Stimulated activated CD4-positive, alpha-beta T cell treated with anti-CD3 and anti-CD28 coated beads, Interleukin-15, amount 100 ng/mL, for 24 hours (primary cell): ENCODE measurements at regions not wholly inside any gene's neighbourhood (a gene's known extent, or its start where the extent isn't known, plus 50 kb on each side); places are given as distances from the start of the nearest gene placed in this dataset.

Source experiments
- DNase-seq: peaks from one replicate; pipeline ENCODE4 v3.0.0-alpha.2; 2020

DNA sequence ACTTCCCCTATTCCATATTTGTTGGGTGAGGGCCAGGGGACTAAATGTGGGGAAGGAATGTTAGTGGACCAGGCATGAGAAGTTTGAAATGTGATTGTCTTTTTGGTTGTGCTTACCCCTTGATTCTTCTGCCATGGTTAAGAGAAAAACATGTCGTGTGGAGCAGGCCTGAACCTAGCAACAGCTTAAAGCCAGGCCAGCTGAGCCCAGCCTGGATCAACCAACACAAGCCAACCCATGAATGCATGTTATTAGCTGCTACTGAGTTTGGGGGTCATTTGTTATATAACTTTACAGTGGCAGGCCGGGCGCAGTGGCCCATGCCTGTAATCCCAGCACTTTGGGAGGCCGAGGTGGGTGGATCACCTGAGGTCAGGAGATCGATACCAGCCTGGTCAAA is 52.4 kb upstream of the TRIO start:
- no peak for DNase-seq

DNA sequence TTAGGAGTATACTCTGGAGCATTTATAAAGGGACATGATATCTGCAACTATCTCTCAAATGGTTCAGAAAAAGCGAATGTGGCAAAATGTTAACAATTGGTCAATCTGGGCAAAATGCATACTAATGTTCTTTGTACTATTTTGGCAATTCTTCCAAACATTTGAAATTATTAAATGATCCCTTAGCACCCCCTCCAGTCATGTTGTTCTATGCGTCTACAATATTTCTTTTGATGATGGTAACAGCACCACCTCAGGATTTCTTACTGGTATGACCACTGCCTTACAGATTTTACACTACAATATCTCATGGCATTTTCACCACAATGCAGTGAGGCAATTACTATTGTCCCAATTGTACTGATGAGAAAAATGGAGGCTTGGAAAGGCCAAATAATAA is 52.9 kb upstream of the TRIO start:
- DNase-seq, result no peak

DNA sequence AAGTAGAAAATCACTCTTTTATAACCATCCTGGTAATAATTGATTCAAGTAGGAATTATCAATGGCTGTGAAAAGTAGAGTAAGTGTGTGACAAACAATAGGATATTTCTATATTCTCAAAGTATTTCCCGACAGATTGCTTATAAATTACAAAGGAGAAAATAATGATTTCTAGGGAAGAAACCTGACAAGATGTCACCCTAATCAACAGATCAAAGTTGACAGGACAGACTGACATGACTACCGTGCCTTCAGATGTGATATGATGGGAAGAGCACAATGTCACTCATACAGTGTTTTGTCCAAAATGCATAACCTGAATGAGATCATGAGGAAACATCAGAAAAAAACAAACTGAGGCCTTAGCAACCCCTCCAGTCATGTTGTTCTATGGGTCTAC is 53.9 kb upstream of the TRIO start:
- no peak for DNase-seq

DNA sequence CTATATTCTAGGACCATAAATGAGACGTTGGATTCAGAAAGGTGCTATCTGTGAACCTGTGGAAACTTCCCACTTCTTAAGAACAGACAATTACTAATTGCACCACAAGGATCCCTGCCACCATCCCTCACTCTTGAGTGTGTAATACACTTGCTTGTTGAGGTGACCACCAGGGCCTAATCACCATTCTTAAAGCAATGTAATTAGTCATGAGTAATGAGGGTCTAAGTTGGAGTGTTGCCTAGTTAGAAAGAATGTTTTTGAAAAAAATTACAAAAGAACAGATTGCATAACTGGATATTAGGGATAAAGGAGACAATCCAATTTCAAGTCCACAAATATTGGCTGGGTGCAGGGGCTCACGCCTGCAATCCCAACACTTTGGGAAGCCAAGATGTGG is 56.9 kb upstream of the TRIO start:
- DNase-seq, result no peak

DNA sequence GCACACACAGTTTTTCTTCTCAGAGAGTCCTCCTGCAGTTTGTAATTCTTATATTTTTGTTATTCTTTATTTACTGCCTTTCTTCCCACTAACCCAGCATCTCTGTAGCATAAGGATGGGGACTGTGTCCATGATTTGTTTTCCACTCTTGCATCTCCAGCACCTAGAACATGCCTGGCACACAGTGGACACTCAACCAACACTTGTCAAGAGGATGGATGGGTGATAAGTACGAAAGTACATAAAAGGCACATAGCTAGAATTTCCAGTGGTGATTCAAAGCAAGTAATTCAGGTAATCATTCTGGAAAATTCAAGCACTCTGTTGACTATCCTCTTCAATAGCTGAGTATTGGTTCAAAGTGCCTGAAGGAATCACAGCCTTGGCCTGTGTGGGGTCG is 60.2 kb upstream of the TRIO start:
- DNase-seq, result no peak

DNA sequence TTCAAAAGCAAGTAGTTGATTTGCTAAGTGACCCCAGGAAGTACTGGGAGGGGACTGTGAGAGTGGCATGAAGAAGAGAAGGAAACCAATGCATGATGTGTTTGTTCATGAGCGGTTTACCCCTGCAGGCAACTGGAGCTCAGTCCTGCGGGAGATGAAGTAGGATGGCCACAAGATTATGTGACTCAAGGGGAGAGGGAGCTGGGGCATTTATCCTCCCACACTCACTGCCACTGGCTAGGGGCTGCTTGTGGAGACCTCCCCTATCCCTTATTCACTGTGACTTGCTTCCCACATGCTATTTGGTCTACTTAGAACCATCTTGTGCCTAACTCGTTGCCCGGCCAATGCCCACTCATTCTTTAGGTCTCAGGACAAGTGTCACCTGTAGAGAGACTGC is 60.6 kb upstream of the TRIO start:
- DNase-seq, result no peak

DNA sequence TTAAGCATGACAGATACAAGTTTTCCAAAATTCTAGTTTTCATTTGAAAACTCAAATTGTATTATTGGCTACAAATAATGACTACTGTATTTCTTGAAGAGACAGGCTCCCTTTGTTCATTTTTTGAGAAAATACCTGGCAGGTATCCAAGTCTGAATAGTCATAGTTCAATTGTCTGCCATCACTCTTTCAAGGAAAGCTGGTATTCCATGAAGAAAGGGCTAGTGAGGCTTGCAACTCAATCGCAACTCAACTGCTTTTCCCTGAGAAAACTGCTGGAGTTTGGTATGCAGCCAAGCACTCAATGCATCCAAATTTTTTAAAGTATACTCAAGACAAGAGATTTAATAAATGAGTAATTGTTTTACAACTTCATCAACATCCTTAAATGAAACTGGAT is 61.4 kb upstream of the TRIO start:
- DNase-seq, result no peak

DNA sequence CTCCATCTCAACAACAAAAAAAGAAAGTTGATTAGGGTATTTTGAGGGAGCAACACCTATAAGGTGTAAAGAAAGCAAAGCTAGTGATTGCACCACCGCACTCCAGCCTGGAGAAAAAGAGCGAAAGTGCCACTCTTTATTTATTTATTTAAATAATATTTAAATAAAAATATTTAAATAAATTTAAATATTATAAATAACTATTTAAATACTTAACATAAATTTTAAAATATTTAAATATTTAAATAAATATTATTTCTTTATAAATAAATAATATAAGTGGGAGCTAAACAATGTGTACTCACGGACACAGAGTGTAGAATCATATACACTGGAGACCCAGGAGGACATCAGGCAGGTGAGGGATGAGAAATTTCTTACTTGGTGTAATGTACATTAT is 64.4 kb upstream of the TRIO start:
- DNase-seq, result no peak

DNA sequence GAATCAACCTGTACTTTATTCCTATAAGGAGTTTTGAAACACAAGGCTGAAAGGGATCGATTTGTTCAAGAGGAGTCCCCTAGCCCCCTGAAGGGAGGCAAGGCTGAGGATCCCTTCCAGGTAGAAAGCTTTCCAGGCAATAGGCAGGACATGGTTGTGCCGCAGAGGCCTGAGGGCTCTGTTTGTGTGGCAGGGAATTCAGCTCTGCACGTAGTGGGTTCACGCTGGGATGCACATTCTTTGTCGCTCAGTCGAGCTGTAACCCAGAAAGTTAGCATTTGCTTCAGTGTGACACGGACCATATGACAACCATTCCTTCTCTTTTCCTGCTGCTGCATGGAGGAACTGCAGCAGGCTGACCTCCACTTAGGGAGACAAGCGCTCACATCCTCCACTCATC is 65.6 kb upstream of the TRIO start:
- DNase-seq, result no peak

DNA sequence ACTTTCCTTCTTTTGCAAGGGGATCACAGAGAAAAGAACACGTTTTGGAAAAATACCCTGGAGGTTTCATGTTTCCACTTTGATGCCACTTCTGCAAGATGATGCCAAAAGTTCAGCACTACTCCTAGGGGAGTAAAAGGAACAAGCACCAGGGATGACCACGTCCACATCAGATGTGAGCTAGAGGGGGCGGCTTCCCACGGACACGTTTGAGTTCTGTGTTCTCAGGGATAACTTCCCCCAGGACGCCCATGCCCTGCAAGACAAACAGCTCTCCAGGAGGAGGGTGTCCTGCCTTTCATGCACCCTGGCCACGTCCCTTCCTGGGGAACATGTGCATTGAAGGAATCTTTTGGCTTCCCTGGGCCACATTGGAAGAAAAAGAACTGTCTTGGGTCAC is 66.6 kb upstream of the TRIO start:
- DNase-seq, result no peak

DNA sequence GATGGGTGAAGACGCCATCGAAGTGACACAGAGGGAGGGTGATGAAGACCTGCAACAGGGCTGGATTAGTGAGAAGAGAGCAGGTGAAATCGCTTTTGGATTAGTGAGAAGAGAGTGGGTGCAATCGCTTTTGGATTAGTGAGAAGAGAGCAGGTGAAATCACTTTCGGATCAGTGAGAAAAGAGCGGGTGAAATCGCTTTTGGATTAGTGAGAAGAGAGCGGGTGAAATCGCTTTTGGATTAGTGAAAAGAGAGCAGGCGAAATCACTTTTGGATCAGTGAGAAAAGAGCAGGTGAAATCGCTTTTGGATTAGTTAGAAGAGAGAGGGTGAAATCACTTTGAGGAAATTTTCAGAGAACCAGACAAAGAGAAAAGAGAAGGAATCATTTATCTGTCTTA is 67.2 kb upstream of the TRIO start:
- no peak for DNase-seq

DNA sequence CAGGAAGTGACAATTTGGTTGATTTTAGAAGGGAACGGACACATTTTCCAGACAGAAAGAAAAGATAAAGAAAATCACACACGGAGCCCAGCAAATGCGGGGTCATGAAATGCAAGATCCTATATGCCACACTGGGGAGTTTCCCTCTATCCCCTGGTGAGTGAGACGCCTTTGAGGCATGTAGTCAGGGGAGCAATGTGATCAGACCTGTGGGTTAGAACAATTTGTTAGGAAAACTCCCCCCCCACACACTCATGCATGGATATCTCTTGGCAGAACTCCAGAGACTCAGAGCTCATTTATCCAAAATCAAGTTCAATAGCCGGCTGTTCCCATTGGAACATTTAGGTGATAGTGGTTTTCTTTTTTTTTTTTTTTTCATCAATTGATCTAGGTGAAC is 71.7 kb upstream of the TRIO start:
- DNase-seq, result no peak

DNA sequence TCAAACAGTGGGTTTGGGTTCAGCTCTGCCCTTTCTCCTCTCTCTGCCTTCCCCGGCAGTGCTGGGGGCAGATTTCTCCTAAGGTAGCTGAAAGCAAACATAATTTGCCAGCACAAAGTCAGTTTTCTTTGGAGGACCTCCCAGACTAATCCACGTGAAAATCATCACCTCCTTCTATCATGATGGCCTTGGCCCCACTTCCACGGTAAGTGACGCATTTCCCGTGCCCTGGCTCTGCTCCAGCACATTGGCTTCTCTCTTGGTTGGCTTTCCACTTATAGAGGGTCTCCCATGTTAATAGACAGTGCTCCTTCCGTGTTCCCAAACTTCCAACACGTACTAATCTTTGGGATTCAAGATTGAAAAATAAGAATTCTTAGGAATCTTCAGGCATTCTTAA is 74.1 kb upstream of the TRIO start:
- DNase-seq, result no peak

DNA sequence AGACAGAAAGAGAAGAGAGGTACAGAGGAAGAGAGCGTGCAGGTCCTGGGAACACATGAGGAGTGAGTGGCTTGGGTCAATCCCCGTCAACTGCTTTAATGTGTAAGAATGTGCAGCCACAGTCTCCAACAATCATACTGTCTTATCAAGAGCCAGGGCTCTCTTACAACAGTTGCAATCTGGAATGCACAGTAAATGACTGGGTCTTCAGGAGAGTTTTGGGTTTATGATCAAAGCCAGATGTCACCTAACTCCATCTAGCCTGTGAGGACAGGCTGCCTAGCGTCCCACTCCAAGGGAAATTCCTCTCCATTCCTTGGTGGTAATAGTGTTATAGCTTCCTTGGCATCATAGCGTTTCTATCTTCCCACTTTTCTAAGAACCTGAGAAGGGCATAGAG is 75.0 kb upstream of the TRIO start:
- DNase-seq, result no peak

DNA sequence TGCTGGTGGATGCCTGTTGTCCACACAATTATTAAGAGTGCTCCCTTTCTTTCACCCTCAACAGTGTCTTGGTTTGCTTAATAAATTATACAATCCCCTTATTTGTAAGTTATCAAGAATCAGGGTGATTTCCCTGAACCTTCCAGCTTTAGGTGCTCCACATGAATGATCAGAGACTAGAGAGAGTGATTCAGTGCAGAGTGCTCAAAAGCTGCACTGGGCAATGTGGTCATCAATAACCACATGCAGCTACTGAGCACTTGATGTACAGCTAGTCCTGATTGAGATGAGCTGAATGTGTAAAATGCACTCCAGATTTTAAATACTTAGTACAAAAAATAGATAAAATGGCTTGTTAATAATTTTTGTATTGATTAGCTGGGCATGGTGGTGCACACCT is 76.8 kb upstream of the TRIO start:
- DNase-seq, result no peak

DNA sequence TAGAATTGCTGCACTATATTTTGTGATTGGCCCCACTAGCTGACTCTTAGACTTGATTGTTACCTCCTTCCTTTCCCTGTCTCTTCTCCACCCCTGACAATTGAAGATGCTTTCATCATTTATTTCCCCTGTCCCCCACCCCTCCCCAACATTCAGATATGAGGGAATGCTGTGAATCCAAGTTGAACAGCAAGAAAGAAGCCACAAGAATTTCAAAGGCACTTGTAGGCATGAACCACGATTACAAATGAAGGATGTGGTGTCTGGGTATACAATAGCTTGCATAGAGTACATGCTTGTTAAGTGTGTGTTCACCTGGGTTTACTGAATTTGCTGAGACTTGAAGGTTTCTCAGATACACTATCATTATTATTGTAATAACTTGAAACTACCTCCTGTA is 78.3 kb upstream of the TRIO start:
- DNase-seq, result no peak

DNA sequence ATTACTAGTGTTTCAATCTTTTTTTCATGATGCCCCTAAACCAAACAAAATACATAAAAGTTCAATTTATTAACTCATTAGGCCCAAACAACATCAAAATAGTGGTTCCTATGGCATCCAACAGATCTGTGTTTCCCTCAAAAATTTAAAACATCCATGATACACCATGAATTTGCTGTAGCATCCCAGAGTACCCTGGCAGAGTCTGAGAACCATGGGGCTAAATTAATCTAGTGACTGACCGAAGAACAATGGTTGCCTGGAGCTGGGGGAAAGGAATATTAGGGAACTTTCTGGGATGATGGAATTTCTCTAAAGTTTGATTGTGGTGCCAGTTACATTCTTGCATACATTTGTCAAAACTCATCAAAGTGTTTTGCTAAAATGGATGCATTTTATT is 79.5 kb upstream of the TRIO start:
- no peak for DNase-seq

DNA sequence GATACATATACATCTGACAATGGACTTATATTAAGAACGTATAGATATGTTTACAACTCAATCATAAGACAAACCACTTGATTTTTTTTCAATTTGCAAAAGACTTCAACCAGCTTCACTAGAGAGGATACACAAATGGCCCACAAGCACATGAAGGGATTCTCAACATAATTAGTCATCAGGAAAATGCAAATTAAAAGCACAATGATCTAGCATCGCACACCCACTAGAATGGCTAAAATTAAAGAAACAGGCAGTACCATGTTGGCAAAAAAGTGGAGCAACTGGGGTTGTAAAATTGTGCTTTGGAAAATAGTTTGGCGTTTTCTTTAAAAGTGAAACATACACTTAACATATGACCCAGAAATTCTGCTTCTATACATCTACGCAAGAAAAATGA is 80.0 kb upstream of the TRIO start:
- DNase-seq, result no peak

DNA sequence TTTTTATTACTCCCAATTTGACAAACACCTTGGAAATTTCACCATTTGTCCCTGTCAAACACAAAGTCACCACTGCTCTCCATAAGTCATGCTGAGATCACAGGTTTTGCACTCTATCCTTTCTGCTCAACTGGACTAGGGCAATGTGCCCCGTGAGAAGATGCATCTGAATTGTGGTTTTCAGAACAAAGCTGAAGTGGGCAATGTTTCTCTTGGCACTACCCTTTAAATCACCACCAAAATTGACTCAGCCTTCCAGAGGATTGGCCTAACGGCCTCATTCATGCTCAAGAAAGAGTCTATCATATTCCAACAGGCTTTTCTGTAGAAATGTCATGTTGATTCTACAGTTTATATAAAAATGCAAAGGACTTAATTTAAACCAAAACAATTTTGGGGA is 81.0 kb upstream of the TRIO start:
- DNase-seq, result no peak

DNA sequence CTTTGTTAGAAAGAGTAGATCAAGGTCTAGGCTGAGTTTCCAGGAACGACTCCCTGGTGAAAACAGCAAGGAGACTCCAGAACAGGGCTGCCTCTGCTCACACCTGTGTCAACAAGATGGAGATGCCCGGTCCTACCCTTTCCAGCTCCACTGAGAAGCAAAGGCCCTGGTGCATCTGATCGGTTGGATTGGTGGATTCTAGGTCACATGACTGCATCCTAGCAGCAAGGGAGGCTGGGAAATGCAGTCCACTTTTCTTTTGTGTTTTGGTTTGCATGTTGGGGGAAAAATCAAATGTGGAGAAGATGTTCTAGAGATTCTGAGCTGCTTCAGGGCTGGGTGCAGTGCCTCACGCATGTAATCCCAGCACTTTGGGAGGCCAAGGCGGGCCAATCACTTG is 82.0 kb upstream of the TRIO start:
- DNase-seq, result no peak

DNA sequence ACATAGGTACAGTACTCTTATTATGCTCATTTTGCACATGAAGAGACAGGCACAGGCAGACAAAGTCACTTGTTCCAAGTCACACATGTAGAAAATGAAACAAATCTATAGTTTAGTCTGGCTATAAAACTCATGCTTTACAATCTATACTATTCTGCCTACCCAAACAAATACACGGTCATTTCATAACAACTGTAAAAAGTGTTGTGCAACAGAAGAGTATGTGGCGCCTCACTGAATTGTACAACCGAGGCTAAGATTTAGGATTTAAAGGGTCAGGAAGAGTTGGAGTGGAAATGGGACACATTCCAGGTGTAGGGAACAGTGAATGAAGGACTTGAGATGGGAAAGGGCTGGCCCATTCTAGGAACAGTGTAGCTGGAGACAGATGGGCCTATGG is 82.9 kb upstream of the TRIO start:
- DNase-seq, result no peak

DNA sequence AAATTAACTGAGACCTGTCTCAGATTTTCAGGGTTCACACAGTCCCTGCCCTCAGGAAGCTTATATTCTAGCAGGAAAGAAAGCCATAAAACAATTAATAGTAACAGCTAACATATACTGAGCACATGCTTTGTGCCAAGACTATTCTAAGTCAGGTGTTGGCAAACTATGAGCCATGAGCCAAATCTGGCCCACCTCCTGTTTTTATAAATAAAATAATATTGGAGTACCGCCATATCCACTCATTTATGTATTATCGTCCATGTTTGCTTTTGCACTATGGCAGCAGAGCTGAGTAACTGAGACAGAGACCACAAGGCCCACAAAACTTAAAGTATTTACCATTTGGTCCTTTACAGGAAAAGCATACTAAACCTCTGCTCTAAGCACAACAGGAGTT is 83.3 kb upstream of the TRIO start:
- DNase-seq, result no peak

DNA sequence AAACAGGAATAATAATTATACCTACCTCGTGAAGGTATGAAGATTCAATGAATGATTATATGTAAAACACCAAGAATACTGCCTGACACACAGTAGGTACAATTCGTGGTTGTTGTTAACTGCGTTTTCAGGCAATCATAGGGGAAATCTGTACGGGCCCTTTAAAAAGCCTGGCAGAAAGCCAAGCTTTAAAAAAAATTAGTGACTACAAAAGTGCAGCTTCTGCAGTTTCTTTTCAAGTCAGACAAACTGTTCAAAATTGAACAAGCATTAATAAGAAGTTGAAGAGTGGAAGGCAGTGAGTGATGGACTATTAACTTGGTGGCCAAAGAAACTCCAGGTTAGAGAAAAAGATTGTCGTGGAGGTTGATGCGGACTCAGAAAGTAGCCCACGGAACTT is 85.9 kb upstream of the TRIO start:
- DNase-seq, result no peak

DNA sequence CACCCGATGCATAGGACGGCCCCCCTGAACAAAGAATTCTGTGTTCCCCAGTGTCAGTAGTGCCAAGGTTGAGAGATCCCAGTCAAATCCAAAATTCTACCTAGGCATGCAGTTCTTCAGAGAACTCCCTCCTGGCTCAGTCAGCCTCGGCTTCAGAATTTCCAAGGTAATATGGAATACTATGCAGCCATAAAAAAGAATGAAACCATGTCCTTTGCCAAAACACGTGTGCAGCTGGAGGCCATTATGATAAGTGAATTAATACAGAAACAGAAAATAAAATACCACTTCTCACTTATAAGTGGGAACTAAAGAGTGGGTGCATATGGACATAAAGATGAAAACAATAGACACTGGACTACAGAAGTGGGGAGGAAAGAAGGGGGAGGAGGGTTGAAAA is 87.1 kb upstream of the TRIO start:
- no peak for DNase-seq

DNA sequence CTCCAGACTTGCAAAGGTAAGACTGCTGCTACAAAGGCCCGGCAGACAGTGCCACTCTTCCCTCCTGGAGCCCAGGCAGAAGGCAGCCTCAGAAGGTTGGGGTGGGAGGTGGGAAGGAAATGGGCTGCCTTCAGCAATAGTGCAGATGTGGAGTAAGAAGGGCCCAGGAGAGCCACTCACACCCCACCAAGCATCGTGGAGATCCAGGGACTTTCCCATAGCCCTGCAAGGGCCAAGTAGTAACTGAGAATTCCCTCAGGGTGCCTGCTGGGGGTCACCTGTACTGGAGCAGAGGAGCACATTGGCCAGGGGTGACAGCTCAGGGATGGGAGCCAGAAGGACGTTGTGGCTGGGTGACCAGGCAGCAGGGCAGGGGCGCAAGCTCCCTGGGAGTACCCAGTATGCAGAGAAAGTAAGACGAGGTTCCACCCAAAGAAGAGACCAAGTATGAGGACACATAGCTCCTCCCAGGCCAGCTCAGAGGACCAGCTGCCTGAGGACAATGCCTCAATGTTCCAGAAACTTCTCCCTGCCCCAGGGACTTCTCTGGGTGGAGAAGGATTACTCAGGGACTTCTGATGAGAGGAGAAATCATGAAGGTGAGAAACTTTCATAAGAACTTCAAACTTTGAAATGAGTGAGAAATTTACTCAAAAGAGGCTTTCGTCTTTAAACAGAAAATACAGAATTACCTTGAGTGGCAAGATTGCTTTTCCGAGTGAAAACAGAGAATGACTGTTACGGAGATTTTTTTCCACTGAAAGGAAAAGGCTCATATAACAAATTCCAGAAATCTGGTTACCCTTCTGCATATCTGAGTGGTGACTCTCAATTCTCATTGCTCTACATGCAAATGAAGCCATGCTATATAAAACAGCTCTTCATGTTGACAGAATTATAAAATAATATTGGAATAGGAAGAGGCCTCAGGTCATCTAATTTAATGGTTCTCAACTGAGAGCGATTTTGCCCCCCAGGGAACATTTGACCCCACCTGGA is 87.9 kb upstream of the TRIO start:
- no peak for DNase-seq
